BLaER1 treated with 17β-estradiol and CSF1 and Interleukin-3, amounts not matched to agents 10 nM and 100 nM (cell line): ENCODE measurements at regions not wholly inside any gene's neighbourhood (a gene's known extent, or its start where the extent isn't known, plus 50 kb on each side); places are given as distances from the start of the nearest gene placed in this dataset.

Experiments used
- H3K27ac ChIP-seq, 11 experiments: shearing (Covaris generic); formaldehyde crosslinking; 2 replicates each; pipeline ENCODE4 v1.8.1; 2022
- H3K27me3 ChIP-seq, 11 experiments: shearing (Covaris generic); formaldehyde crosslinking; 2 replicates each; pipeline ENCODE4 v1.8.1; 2022
- H3K36me3 ChIP-seq, 11 experiments: shearing (Covaris generic); formaldehyde crosslinking; 2 replicates each; pipeline ENCODE4 v1.8.1; 2022
- H3K4me1 ChIP-seq, 10 experiments: shearing (Covaris generic); formaldehyde crosslinking; 2 replicates each; pipeline ENCODE4 v1.8.1; 2022
- H3K4me2 ChIP-seq, 11 experiments: shearing (Covaris generic); formaldehyde crosslinking; 2 replicates each; pipeline ENCODE4 v1.8.1; 2022
- H3K4me3 ChIP-seq, 10 experiments: shearing (Covaris generic); formaldehyde crosslinking; 2 replicates each; pipeline ENCODE4 v1.8.1; 2022
- H3K9ac ChIP-seq, 11 experiments: shearing (Covaris generic); formaldehyde crosslinking; 2 replicates each; pipeline ENCODE4 v1.8.1; 2022
- H3K9me3 ChIP-seq, 11 experiments: shearing (Covaris generic); formaldehyde crosslinking; replicated peaks in 1 of 11; 2 replicates each; pipeline ENCODE4 v1.8.1; 2022
- H4K20me1 ChIP-seq, 11 experiments: shearing (Covaris generic); formaldehyde crosslinking; 2 replicates each; pipeline ENCODE4 v1.8.1; 2022
- Cebpa-rat ChIP-seq, 11 experiments: shearing (Covaris generic); IDR thresholded peaks; 2 replicates each; pipeline ENCODE4 v1.8.1; 2022

DNA sequence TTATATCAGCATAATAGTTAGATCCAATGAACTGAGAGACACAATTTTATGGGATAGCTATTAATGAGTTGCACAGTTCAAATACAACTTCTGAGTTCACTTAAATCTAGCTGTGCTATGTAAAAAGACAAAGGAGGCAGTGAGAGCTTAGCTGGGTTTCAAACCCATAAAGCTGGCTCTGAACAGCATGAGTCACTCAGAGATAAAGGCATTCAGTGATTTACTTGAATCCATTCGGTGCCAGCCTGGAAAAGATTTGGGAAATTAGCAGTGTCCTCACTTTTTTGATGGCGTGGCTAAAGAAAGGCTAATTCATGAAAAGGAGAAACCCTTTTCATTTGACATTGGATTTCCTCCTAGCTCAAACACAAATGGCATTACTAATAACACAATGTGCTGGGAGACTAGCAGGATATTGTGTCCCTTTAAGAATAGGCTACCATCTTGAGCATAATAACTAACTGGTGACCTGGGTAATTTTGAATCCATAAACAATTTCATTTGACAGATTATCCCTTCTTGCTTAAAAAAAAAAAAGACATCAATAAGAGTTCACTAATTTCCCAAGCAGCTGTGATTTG is 98.4 kb upstream of the NEUROD1 start:
- peak overlapping the region in 2 of 11 experiments; percentile 69 to 78; a peak in 4 of 22 replicates for H3K4me2 ChIP-seq
- H3K4me1 ChIP-seq = peaks cover 0 to 44% (median 18%) of the 10 kb centered on the region in 10 experiments; a peak in 11 of 20 replicates
- no peaks in the 10 kb centered on the region for H3K36me3 ChIP-seq
- H3K4me3 ChIP-seq = no peak overlapping the region
- TF ChIP-seq Cebpa-rat (IDR thresholded peaks at IDR 0.05) = no peak
- H3K9ac ChIP-seq = no peak overlapping the region
- no peaks in the 10 kb centered on the region for H3K27me3 ChIP-seq
- no peak overlapping the region for H3K27ac ChIP-seq
- no peaks in the 10 kb centered on the region for H3K9me3 ChIP-seq
- H4K20me1 ChIP-seq = no peaks in the 10 kb centered on the region

- Histone ChIP-seq H3K9ac (no peak overlapping the region), H4K20me1 (no peaks in the 10 kb centered on the region), H3K36me3 (no peaks in the 10 kb centered on the region), H3K4me1 (peaks cover 0 to 39% (median 18%) of the 10 kb centered on the region in 10 experiments; a peak in 11 of 20 replicates), H3K27ac (no peak overlapping the region), H3K4me3 (no peak overlapping the region), H3K4me2 (peak overlapping the region in 7 of 11 experiments; percentile 10 to 78 (median 59); a peak in 12 of 22 replicates), H3K9me3 (no peaks in the 10 kb centered on the region), H3K27me3 (no peaks in the 10 kb centered on the region)
- TF ChIP-seq Cebpa-rat (IDR thresholded peaks at IDR 0.05) = no peak
Measured at GRCh38 chr2:181779288-181780021, 99.1 kb upstream of the NEUROD1 start.

- H3K4me1 ChIP-seq = peaks cover 0 to 32% (median 18%) of the 10 kb centered on the region in 10 experiments; a peak in 11 of 20 replicates
- H3K4me3 ChIP-seq = no peak overlapping the region
- no peak for TF ChIP-seq Cebpa-rat (IDR thresholded peaks at IDR 0.05)
- H3K27ac ChIP-seq = no peak overlapping the region
- peak overlapping the region in 7 of 11 experiments; percentile 10 to 78 (median 59); a peak in 12 of 22 replicates for H3K4me2 ChIP-seq
- no peaks in the 10 kb centered on the region for H4K20me1 ChIP-seq
- no peak overlapping the region for H3K9ac ChIP-seq
- no peaks in the 10 kb centered on the region for H3K27me3 ChIP-seq
- no peaks in the 10 kb centered on the region for H3K9me3 ChIP-seq
- H3K36me3 ChIP-seq = no peaks in the 10 kb centered on the region
Measured at GRCh38 chr2:181780047-181780651, 99.8 kb upstream of the NEUROD1 start.

GRCh38 chr2:181780657-181781056 is 100.3 kb upstream of the NEUROD1 start:
- no peak overlapping the region for H3K27ac ChIP-seq

DNA sequence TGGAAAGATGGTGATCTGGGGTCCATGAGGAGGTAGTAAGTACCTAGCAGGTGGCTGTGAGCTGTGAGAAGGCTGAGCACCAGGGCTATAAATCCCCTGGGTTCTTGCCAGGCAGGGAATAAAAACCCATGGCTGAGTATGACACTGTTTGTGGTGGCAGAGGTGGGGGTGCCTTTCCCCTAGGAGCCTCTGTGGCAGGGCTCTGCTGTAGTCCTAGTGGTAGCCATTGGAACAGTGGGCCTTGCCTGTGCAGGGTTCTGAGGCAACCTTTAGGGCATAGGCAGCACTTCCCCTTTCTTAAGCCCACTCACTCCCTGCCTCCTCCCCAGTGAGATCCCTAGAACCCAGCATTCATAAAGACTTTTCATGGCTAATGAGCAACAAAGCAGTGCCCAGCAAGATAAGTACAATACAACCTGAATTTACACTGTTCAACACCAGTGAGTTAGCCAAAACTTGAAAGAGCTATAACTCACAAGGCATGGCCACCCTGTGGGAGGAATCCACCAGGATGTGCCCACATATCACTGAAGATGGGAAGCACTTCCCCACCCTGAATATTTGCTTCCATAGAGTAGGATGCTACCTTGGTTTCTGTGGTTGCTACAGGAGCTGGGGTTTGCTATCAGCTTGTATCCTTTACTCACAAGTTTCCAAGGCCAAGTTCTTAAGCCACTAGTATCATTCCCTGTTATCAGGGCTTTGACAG is 100.9 kb upstream of the NEUROD1 start:
- H3K4me2 ChIP-seq = peak overlapping the region in 5 of 11 experiments; percentile 47 to 78 (median 69); a peak in 11 of 22 replicates
- H3K9ac ChIP-seq = no peak overlapping the region
- H3K9me3 ChIP-seq = no peaks in the 10 kb centered on the region
- peaks cover 0 to 32% (median 18%) of the 10 kb centered on the region in 10 experiments; a peak in 11 of 20 replicates for H3K4me1 ChIP-seq
- H3K36me3 ChIP-seq = no peaks in the 10 kb centered on the region
- no peak overlapping the region for H3K4me3 ChIP-seq
- TF ChIP-seq Cebpa-rat (IDR thresholded peaks at IDR 0.05) = no peak
- no peak overlapping the region for H3K27ac ChIP-seq
- no peaks in the 10 kb centered on the region for H3K27me3 ChIP-seq
- H4K20me1 ChIP-seq = no peaks in the 10 kb centered on the region

More at GRCh38 chr2:181780657-181781056, 100.3 kb upstream of the NEUROD1 start:
- no peak overlapping the region for H3K4me3 ChIP-seq
- H3K4me1 ChIP-seq = peaks cover 0 to 32% (median 18%) of the 10 kb centered on the region in 10 experiments; a peak in 11 of 20 replicates
- H3K4me2 ChIP-seq = peak overlapping the region in 6 of 11 experiments; percentile 17 to 78 (median 64); a peak in 12 of 22 replicates
- H4K20me1 ChIP-seq = no peaks in the 10 kb centered on the region
- H3K27me3 ChIP-seq = no peaks in the 10 kb centered on the region
- H3K9ac ChIP-seq = no peak overlapping the region
- H3K36me3 ChIP-seq = no peaks in the 10 kb centered on the region
- no peaks in the 10 kb centered on the region for H3K9me3 ChIP-seq
- no peak for TF ChIP-seq Cebpa-rat (IDR thresholded peaks at IDR 0.05)

DNA sequence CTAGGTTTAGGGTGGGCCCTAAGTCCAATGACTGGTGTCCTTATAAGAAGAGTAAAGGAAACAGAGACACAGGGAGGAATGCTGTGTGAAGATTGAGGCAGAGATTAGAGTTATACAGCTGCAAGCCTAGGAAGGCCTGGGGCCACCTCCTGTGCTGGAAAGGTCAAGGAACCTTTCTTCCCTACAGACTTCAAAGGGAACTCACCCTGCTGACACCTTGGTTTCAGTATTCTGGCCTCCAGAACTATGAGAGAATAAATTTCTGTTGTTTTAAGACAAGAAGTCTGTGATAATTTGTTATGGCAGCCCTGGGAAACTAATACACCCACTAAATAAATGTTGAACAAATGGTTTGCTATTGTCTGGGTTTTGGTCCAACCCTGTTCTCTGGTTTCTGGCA is 102.3 kb upstream of the NEUROD1 start:
- H3K27ac ChIP-seq = no peak overlapping the region
- no peaks in the 10 kb centered on the region for H4K20me1 ChIP-seq
- H3K9me3 ChIP-seq = no peaks in the 10 kb centered on the region
- peaks cover 0 to 32% (median 18%) of the 10 kb centered on the region in 10 experiments; a peak in 11 of 20 replicates for H3K4me1 ChIP-seq
- TF ChIP-seq Cebpa-rat (IDR thresholded peaks at IDR 0.05) = no peak
- H3K36me3 ChIP-seq = no peaks in the 10 kb centered on the region
- no peaks in the 10 kb centered on the region for H3K27me3 ChIP-seq
- no peak overlapping the region for H3K4me2 ChIP-seq
- H3K9ac ChIP-seq = no peak overlapping the region
- H3K4me3 ChIP-seq = no peak overlapping the region

- Histone ChIP-seq H3K27ac (no peak overlapping the region), H4K20me1 (no peaks in the 10 kb centered on the region), H3K9me3 (no peaks in the 10 kb centered on the region), H3K4me1 (peaks cover 0 to 22% (median 16%) of the 10 kb centered on the region in 10 experiments; a peak in 11 of 20 replicates), H3K4me2 (no peak overlapping the region), H3K9ac (no peak overlapping the region), H3K36me3 (no peaks in the 10 kb centered on the region), H3K27me3 (no peaks in the 10 kb centered on the region), H3K4me3 (no peak overlapping the region)
- no peak for TF ChIP-seq Cebpa-rat (IDR thresholded peaks at IDR 0.05)
Measured at GRCh38 chr2:181784556-181784955, 104.2 kb upstream of the NEUROD1 start.

DNA sequence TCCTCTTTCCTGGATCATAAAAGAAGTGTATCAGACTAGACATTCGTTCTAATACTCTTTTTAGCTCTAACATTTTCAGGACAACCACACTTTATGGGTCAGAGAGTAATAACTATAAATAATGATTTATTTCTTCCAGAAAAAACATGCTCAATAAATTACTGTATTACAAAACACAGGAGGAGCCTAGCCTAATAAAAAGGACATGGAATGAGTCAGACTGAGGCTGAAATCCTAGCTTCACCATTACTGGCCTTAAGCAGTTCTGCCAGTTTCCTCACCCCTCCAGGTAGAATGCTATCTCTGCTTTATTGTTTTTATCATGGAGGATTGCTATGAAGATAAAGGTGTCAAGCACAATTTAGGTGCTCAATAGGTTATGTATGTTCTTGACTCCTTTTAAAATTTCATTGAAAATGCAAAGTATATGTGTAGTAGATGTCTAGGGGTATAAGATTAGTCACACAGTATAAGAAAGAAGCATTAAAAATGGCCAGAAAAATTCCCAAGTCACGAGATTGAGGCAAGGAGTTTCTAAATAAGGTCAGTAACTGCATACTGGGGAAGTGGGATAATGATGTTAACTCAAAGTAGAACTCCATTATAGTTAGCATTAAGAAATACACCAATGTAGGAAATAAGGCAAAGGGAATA is 105.5 kb upstream of the NEUROD1 start:
- Histone ChIP-seq H3K4me3 (no peak overlapping the region), H3K27ac (no peak overlapping the region)

More for the DNA sequence above, 105.5 kb upstream of the NEUROD1 start:
- Histone ChIP-seq H3K9me3 (no peaks in the 10 kb centered on the region), H4K20me1 (no peaks in the 10 kb centered on the region), H3K36me3 (no peaks in the 10 kb centered on the region), H3K9ac (no peak overlapping the region), H3K4me2 (no peak overlapping the region), H3K27me3 (no peaks in the 10 kb centered on the region), H3K4me1 (peaks cover 0 to 10% (median 6%) of the 10 kb centered on the region in 10 experiments; a peak in 12 of 20 replicates)
- no peak for TF ChIP-seq Cebpa-rat (IDR thresholded peaks at IDR 0.05)
